ENCODE measurements at regions not wholly inside any gene's neighbourhood (a gene's known extent, or its start where the extent isn't known, plus 50 kb on each side); places are given as distances from the start of the nearest gene placed in this dataset.

GRCh38 chr9:26463837-26464236 is 428.8 kb downstream of the CAAP1 start:
- Histone ChIP-seq H3K27ac (ENCODE audit: low read depth, low read length) (no peak overlapping the region), H3K4me3 (ENCODE audit: insufficient read depth, low read length) (no peak overlapping the region), H3K79me2 (ENCODE audit: insufficient read depth, low read length) (no peaks in the 10 kb centered on the region), H3K9me3 (ENCODE audit: low read depth, low read length) (peaks cover 3% of the 10 kb centered on the region), H3K4me1 (ENCODE audit: insufficient read depth, low read length) (no peaks in the 10 kb centered on the region), H3K36me3 (ENCODE audit: insufficient read depth, low read length) (no peaks in the 10 kb centered on the region), H3K27me3 (ENCODE audit: insufficient read depth, low read length) (no peaks in the 10 kb centered on the region), H4K20me1 (ENCODE audit: insufficient read depth, low read length) (no peaks in the 10 kb centered on the region), H2AFZ (ENCODE audit: low read length) (no peak overlapping the region), H3K4me2 (ENCODE audit: insufficient read depth, low read length) (no peak overlapping the region)
- no peak for DNase-seq (ENCODE audit: insufficient read length, low spot score, missing footprints)
- TF ChIP-seq CTCF (IDR thresholded peaks at IDR 0.05; ENCODE audit: extremely low read depth, low read depth, low read length), result no peak

DNA sequence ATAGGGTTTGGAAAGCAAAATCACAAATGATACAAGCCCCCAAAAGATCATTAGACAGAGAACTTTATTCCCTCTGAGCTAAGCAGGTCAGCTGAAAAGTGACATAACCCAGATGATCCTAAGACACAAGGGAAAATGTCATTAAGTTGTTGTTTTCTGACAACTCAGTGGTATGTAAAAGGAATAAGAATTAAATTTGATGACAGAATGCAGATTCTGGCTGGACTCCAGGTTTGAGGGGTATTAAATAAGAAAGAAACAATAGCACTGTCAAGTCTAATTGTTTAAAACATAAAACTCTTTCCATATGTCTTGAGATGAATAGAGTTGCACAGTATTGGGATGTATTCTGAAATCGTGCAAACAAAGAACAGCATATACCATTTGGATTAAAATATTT is 429.9 kb downstream of the CAAP1 start:
- Histone ChIP-seq H2AFZ (ENCODE audit: low read length) (no peak overlapping the region), H3K79me2 (ENCODE audit: insufficient read depth, low read length) (no peaks in the 10 kb centered on the region), H3K9me3 (ENCODE audit: low read depth, low read length) (peaks cover 3% of the 10 kb centered on the region), H3K27me3 (ENCODE audit: insufficient read depth, low read length) (no peaks in the 10 kb centered on the region), H3K27ac (ENCODE audit: low read depth, low read length) (no peak overlapping the region), H3K4me3 (ENCODE audit: insufficient read depth, low read length) (no peak overlapping the region), H3K4me1 (ENCODE audit: insufficient read depth, low read length) (no peaks in the 10 kb centered on the region), H3K36me3 (ENCODE audit: insufficient read depth, low read length) (no peaks in the 10 kb centered on the region), H4K20me1 (ENCODE audit: insufficient read depth, low read length) (no peaks in the 10 kb centered on the region), H3K4me2 (ENCODE audit: insufficient read depth, low read length) (no peak overlapping the region)
- no peak for TF ChIP-seq CTCF (IDR thresholded peaks at IDR 0.05; ENCODE audit: extremely low read depth, low read depth, low read length)
- no peak for DNase-seq (ENCODE audit: insufficient read length, low spot score, missing footprints)

DNA sequence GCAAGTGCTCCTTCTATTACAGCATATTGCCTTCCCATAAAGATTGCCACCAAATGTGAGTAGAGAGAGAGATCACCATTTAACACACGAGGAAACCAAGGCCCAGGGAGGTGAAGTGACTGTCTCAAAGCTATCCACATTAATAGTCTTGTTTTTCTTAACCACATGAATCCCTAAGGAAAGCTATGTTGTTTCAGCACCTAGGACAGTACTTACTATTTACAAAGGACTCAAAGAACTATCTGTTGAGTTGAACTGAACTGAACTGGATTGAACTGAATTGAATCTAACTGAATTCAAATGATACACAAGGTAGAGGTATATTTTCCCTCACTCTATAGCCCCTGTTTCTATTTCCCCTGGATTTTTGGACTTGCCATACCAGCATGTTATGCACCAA is 430.4 kb downstream of the CAAP1 start:
- Histone ChIP-seq H3K4me2 (ENCODE audit: insufficient read depth, low read length) (no peak overlapping the region), H3K79me2 (ENCODE audit: insufficient read depth, low read length) (no peaks in the 10 kb centered on the region), H3K4me1 (ENCODE audit: insufficient read depth, low read length) (no peaks in the 10 kb centered on the region), H3K27me3 (ENCODE audit: insufficient read depth, low read length) (no peaks in the 10 kb centered on the region), H4K20me1 (ENCODE audit: insufficient read depth, low read length) (no peaks in the 10 kb centered on the region), H3K27ac (ENCODE audit: low read depth, low read length) (no peak overlapping the region), H3K9me3 (ENCODE audit: low read depth, low read length) (peaks cover 3% of the 10 kb centered on the region), H3K36me3 (ENCODE audit: insufficient read depth, low read length) (no peaks in the 10 kb centered on the region), H3K4me3 (ENCODE audit: insufficient read depth, low read length) (no peak overlapping the region), H2AFZ (ENCODE audit: low read length) (no peak overlapping the region)
- no peak for DNase-seq (ENCODE audit: insufficient read length, low spot score, missing footprints)
- no peak for TF ChIP-seq CTCF (IDR thresholded peaks at IDR 0.05; ENCODE audit: extremely low read depth, low read depth, low read length)

- H2AFZ ChIP-seq (ENCODE audit: low read length), result no peak overlapping the region
- no peak overlapping the region for H3K4me3 ChIP-seq (ENCODE audit: insufficient read depth, low read length)
- H3K4me2 ChIP-seq (ENCODE audit: insufficient read depth, low read length), result no peak overlapping the region
- H3K79me2 ChIP-seq (ENCODE audit: insufficient read depth, low read length), result no peaks in the 10 kb centered on the region
- no peak overlapping the region for H3K27ac ChIP-seq (ENCODE audit: low read depth, low read length)
- no peaks in the 10 kb centered on the region for H4K20me1 ChIP-seq (ENCODE audit: insufficient read depth, low read length)
- H3K4me1 ChIP-seq (ENCODE audit: insufficient read depth, low read length), result no peaks in the 10 kb centered on the region
- TF ChIP-seq CTCF (IDR thresholded peaks at IDR 0.05; ENCODE audit: extremely low read depth, low read depth, low read length), result no peak
- H3K36me3 ChIP-seq (ENCODE audit: insufficient read depth, low read length), result no peaks in the 10 kb centered on the region
- no peak for DNase-seq (ENCODE audit: insufficient read length, low spot score, missing footprints)
- H3K27me3 ChIP-seq (ENCODE audit: insufficient read depth, low read length), result no peaks in the 10 kb centered on the region
- peaks cover 5% of the 10 kb centered on the region for H3K9me3 ChIP-seq (ENCODE audit: low read depth, low read length)
Observed at GRCh38 chr9:26460624-26461023, 432.0 kb downstream of the CAAP1 start.

All from osteoblast (primary cell).